ENCODE measurements at regions not wholly inside any gene's neighbourhood (a gene's known extent, or its start where the extent isn't known, plus 50 kb on each side); places are given as distances from the start of the nearest gene placed in this dataset.

GRCh38 chr14:97379091-97379531, 581.9 kb downstream of the VRK1 start:
- no peak for DNase-seq (ENCODE audit: low read depth in 4 of 4, low spot score in 1 of 4)

- peak; percentile 26 to 62 (median 42) for DNase-seq (ENCODE audit: low read depth in 4 of 4, low spot score in 1 of 4)
Observed at GRCh38 chr14:97380539-97380941, 583.4 kb downstream of the VRK1 start.

GRCh38 chr14:97381309-97381708, 584.1 kb downstream of the VRK1 start:
- DNase-seq (ENCODE audit: low read depth in 4 of 4, low spot score in 1 of 4), result no peak

- DNase-seq (ENCODE audit: low read depth in 4 of 4, low spot score in 1 of 4), result no peak
Observed at GRCh38 chr14:97382616-97383226, 585.5 kb downstream of the VRK1 start.

- DNase-seq (ENCODE audit: low read depth in 4 of 4, low spot score in 1 of 4), result no peak
Observed at GRCh38 chr14:97385727-97386126, 588.5 kb downstream of the VRK1 start.

GRCh38 chr14:97387252-97387874, 590.2 kb downstream of the VRK1 start:
- DNase-seq (ENCODE audit: low read depth in 4 of 4, low spot score in 1 of 4), result no peak

- no peak for DNase-seq (ENCODE audit: low read depth in 4 of 4, low spot score in 1 of 4)
Observed at GRCh38 chr14:97388408-97388807, 591.2 kb downstream of the VRK1 start.

GRCh38 chr14:97390096-97390724, 593.0 kb downstream of the VRK1 start:
- DNase-seq (ENCODE audit: low read depth in 4 of 4, low spot score in 1 of 4), result no peak

- DNase-seq (ENCODE audit: low read depth in 4 of 4, low spot score in 1 of 4), result no peak
Observed at GRCh38 chr14:97393244-97393643, 596.1 kb downstream of the VRK1 start.

GRCh38 chr14:97395068-97395467, 597.9 kb downstream of the VRK1 start:
- DNase-seq (ENCODE audit: low read depth in 4 of 4, low spot score in 1 of 4), result no peak

GRCh38 chr14:97401714-97402113, 604.5 kb downstream of the VRK1 start:
- no peak for DNase-seq (ENCODE audit: low read depth in 4 of 4, low spot score in 1 of 4)

GRCh38 chr14:97402279-97402678, 605.1 kb downstream of the VRK1 start:
- no peak for DNase-seq (ENCODE audit: low read depth in 4 of 4, low spot score in 1 of 4)

GRCh38 chr14:97407701-97408407, 610.7 kb downstream of the VRK1 start:
- DNase-seq (ENCODE audit: low read depth in 4 of 4, low spot score in 1 of 4), result no peak

GRCh38 chr14:97408503-97408902, 611.3 kb downstream of the VRK1 start:
- DNase-seq (ENCODE audit: low read depth in 4 of 4, low spot score in 1 of 4), result no peak

- peak in 3 of 4 experiments; percentile 20 to 28 (median 21) for DNase-seq (ENCODE audit: low read depth in 4 of 4, low spot score in 1 of 4)
Observed at GRCh38 chr14:97408937-97409815, 612.0 kb downstream of the VRK1 start.

- DNase-seq (ENCODE audit: low read depth in 4 of 4, low spot score in 1 of 4), result no peak
Observed at GRCh38 chr14:97410667-97411620, 613.8 kb downstream of the VRK1 start.

GRCh38 chr14:97411938-97412612, 614.9 kb downstream of the VRK1 start:
- no peak for DNase-seq (ENCODE audit: low read depth in 4 of 4, low spot score in 1 of 4)

GRCh38 chr14:97413022-97413539, 615.9 kb downstream of the VRK1 start:
- DNase-seq (ENCODE audit: low read depth in 4 of 4, low spot score in 1 of 4), result no peak
